NOMO-1 treated with DMSO at 0.1 percent for 48 hours (cell line): ENCODE measurements at regions not wholly inside any gene's neighbourhood (a gene's known extent, or its start where the extent isn't known, plus 50 kb on each side); places are given as distances from the start of the nearest gene placed in this dataset.

Experiments used
- DNase-seq: peaks from one replicate; lab custom pipeline; 2025; ENCODE audit not compliant: unreplicated experiment; lab: John Stamatoyannopoulos, UW

- DNase-seq: no peak
These were observed 196.5 kb downstream of the NUAK1 start for GRCh38 chr12:105942281-105942680.

GRCh38 chr12:105943525-105943924 lies 195.2 kb downstream of the NUAK1 start:
- no peak for DNase-seq

GRCh38 chr12:105944628-105945027 lies 194.1 kb downstream of the NUAK1 start:
- no peak for DNase-seq

- no peak for DNase-seq
These were observed 192.9 kb downstream of the NUAK1 start for GRCh38 chr12:105945880-105946279.

- DNase-seq: no peak
These were observed 192.3 kb downstream of the NUAK1 start for GRCh38 chr12:105946493-105946901.

GRCh38 chr12:105947906-105948305 lies 190.8 kb downstream of the NUAK1 start:
- DNase-seq: no peak

- DNase-seq: no peak
These were observed 190.4 kb downstream of the NUAK1 start for GRCh38 chr12:105948331-105948730.

- DNase-seq: no peak
These were observed 189.4 kb downstream of the NUAK1 start for GRCh38 chr12:105949391-105949790.

GRCh38 chr12:105951732-105952131 lies 187.0 kb downstream of the NUAK1 start:
- DNase-seq: no peak

- DNase-seq: peak; percentile 12
These were observed 183.5 kb downstream of the NUAK1 start for GRCh38 chr12:105954951-105955931.

GRCh38 chr12:105955976-105956375 lies 182.8 kb downstream of the NUAK1 start:
- DNase-seq: peak; percentile 30

GRCh38 chr12:105956662-105957457 lies 181.9 kb downstream of the NUAK1 start:
- DNase-seq: no peak

- DNase-seq: no peak
These were observed 178.3 kb downstream of the NUAK1 start for GRCh38 chr12:105960319-105961083.

- no peak for DNase-seq
These were observed 176.7 kb downstream of the NUAK1 start for GRCh38 chr12:105961821-105962671.

- no peak for DNase-seq
These were observed 171.5 kb downstream of the NUAK1 start for GRCh38 chr12:105967038-105967776.

GRCh38 chr12:105968025-105968424 lies 170.7 kb downstream of the NUAK1 start:
- DNase-seq: no peak

GRCh38 chr12:105970885-105971284 lies 167.9 kb downstream of the NUAK1 start:
- no peak for DNase-seq

GRCh38 chr12:105974738-105975137 lies 164.0 kb downstream of the NUAK1 start:
- DNase-seq: no peak

GRCh38 chr12:105975351-105975750 lies 163.4 kb downstream of the NUAK1 start:
- no peak for DNase-seq
